Lower lobe of right lung (tissue), 2 donors: ENCODE measurements at regions not wholly inside any gene's neighbourhood (a gene's known extent, or its start where the extent isn't known, plus 50 kb on each side); places are given as distances from the start of the nearest gene placed in this dataset.
"Not testable (repeated sequence)": the region's sequence is repeated elsewhere in the genome, so short reads cannot be mapped to it uniquely, and the experiment has no call there.

Experiments used
- ATAC-seq, 2 donors: fragments of 200-7000 bp; cut with Tn5 transposase; one replicate each; pipeline ENCODE4 v1.9.1; 2020 to 2022; ENCODE audit warnings: mild to moderate bottlenecking in 2 of 2, moderate library complexity in 2 of 2
- DNase-seq: peaks from one replicate; pipeline ENCODE4 v3.0.0-alpha.2; 2020
- H3K27ac ChIP-seq: fragments of 200-600 bp; one replicate; pipeline ENCODE4 v1.8.0; 2022
- H3K27me3 ChIP-seq: fragments of 200-600 bp; one replicate; pipeline ENCODE4 v1.8.0; 2022; ENCODE audit warnings: low read depth
- H3K36me3 ChIP-seq: fragments of 200-600 bp; one replicate; pipeline ENCODE4 v1.8.0; 2022; ENCODE audit warnings: mild to moderate bottlenecking
- H3K4me1 ChIP-seq: fragments of 200-600 bp; one replicate; pipeline ENCODE4 v1.8.0; 2022
- H3K4me3 ChIP-seq: fragments of 200-600 bp; one replicate; pipeline ENCODE4 v1.8.0; 2022; ENCODE audit warnings: mild to moderate bottlenecking
- H3K9me3 ChIP-seq: fragments of 200-600 bp; one replicate; pipeline ENCODE4 v1.8.0; 2022
- CTCF ChIP-seq: fragments of 200-600 bp; IDR thresholded peaks from one replicate; pipeline ENCODE4 v1.8.0; 2022; ENCODE audit warnings: antibody characterized with exemption, mild to moderate bottlenecking
- intact Hi-C: fragments of 100-400 bp; cut with DNase I; formaldehyde crosslinking; loops from one replicate; pipeline ENCODE4 v1.11.0; 2022
- donor health status: DM: no; HTN: yes; CAD: no; lungs with severe emphysema.

- ATAC-seq (no peak), DNase-seq (no peak)
- H3K27me3 ChIP-seq = no peaks in the 10 kb centered on the region
- no peak overlapping the region for H3K27ac ChIP-seq
- intact Hi-C loops = no loop called here
- H3K4me1 ChIP-seq = no peaks in the 10 kb centered on the region
- H3K4me3 ChIP-seq = no peak overlapping the region
- H3K36me3 ChIP-seq = no peaks in the 10 kb centered on the region
- no peaks in the 10 kb centered on the region for H3K9me3 ChIP-seq
- TF ChIP-seq CTCF = no peak
These were observed 111.3 kb upstream of the WARS2 start for GRCh38 chr1:119251751-119252150.

- ATAC-seq (no peak), DNase-seq (no peak)
These were observed 112.9 kb upstream of the WARS2 start for GRCh38 chr1:119253366-119253765.

GRCh38 chr1:119254067-119254720 lies 113.7 kb upstream of the WARS2 start:
- no peak overlapping the region for H3K4me3 ChIP-seq
- intact Hi-C loops = no loop called here
- no peak overlapping the region for H3K27ac ChIP-seq
- no peak for DNase-seq
- no peaks in the 10 kb centered on the region for H3K36me3 ChIP-seq
- H3K27me3 ChIP-seq = no peaks in the 10 kb centered on the region
- ATAC-seq = no peak
- no peak for TF ChIP-seq CTCF
- no peaks in the 10 kb centered on the region for H3K4me1 ChIP-seq
- H3K9me3 ChIP-seq = no peaks in the 10 kb centered on the region

More at GRCh38 chr1:119253366-119253765, 112.9 kb upstream of the WARS2 start:
- H3K4me1 ChIP-seq = no peaks in the 10 kb centered on the region
- no peak overlapping the region for H3K27ac ChIP-seq
- TF ChIP-seq CTCF = no peak
- H3K27me3 ChIP-seq = no peaks in the 10 kb centered on the region
- no peaks in the 10 kb centered on the region for H3K9me3 ChIP-seq
- intact Hi-C loops = no loop called here
- H3K36me3 ChIP-seq = no peaks in the 10 kb centered on the region
- no peak overlapping the region for H3K4me3 ChIP-seq

- H3K27me3 ChIP-seq, H3K4me3 ChIP-seq, H3K27ac ChIP-seq, H3K4me1 ChIP-seq, intact Hi-C loops, DNase-seq, ATAC-seq, H3K36me3 ChIP-seq, H3K9me3 ChIP-seq: not testable (repeated sequence)
These were observed 112.5 kb upstream of the HAO2 start for GRCh38 chr1:119256089-119256488.

GRCh38 chr1:119260506-119260905 lies 108.1 kb upstream of the HAO2 start:
- Histone ChIP-seq H3K36me3 (no peaks in the 10 kb centered on the region), H3K4me3 (no peak overlapping the region), H3K27me3 (no peaks in the 10 kb centered on the region), H3K27ac (no peak overlapping the region), H3K9me3 (no peaks in the 10 kb centered on the region), H3K4me1 (no peaks in the 10 kb centered on the region)
- intact Hi-C loops = no loop called here
- ATAC-seq = no peak
- no peak for TF ChIP-seq CTCF
- no peak for DNase-seq

GRCh38 chr1:119266386-119266785 lies 102.2 kb upstream of the HAO2 start:
- Histone ChIP-seq H3K4me1 (no peaks in the 10 kb centered on the region), H3K27me3 (no peaks in the 10 kb centered on the region), H3K9me3 (no peaks in the 10 kb centered on the region), H3K27ac (no peak overlapping the region), H3K4me3 (no peak overlapping the region), H3K36me3 (no peaks in the 10 kb centered on the region)
- intact Hi-C loops = no loop called here
- TF ChIP-seq CTCF = no peak
- ATAC-seq (no peak), DNase-seq (no peak)
